ENCODE measurements at regions not wholly inside any gene's neighbourhood (a gene's known extent, or its start where the extent isn't known, plus 50 kb on each side); places are given as distances from the start of the nearest gene placed in this dataset.

- H3K36me3 Mint-ChIP-seq (ENCODE audit: low read depth, unreplicated experiment): no peaks in the 10 kb centered on the region
- H3K4me1 ChIP-seq (ENCODE audit: insufficient read depth, low read length): peaks cover 17% of the 10 kb centered on the region
- peak overlapping the region; percentile 64 for H3K27ac Mint-ChIP-seq (ENCODE audit: unreplicated experiment)
- H3K9me3 ChIP-seq (ENCODE audit: insufficient read depth, low read depth, low read length): no peaks in the 10 kb centered on the region
- H3K27me3 ChIP-seq (ENCODE audit: insufficient read depth, low read length): no peaks in the 10 kb centered on the region
- H3K36me3 ChIP-seq (ENCODE audit: insufficient read depth, low read length): no peaks in the 10 kb centered on the region
- peaks cover 11% of the 10 kb centered on the region for H3K4me1 Mint-ChIP-seq (ENCODE audit: low read depth, unreplicated experiment)
- H3K4me3 ChIP-seq (ENCODE audit: insufficient read depth, low read depth, low read length): no peak overlapping the region
- no peak overlapping the region for H3K4me3 Mint-ChIP-seq (ENCODE audit: unreplicated experiment)
- peaks cover 3% of the 10 kb centered on the region for H3K9me3 Mint-ChIP-seq (ENCODE audit: unreplicated experiment)
- H3K4me2 ChIP-seq (ENCODE audit: low read length): peak overlapping the region; percentile 53
- no peaks in the 10 kb centered on the region for H4K20me1 ChIP-seq (ENCODE audit: insufficient read depth, low read length)
- TF ChIP-seq CTCF (IDR thresholded peaks at IDR 0.05; ENCODE audit: insufficient read depth, low read depth, low read length): no peak
- no peak for TF ChIP-seq EZH2 (IDR thresholded peaks at IDR 0.05; ENCODE audit: insufficient read depth, low read length)
- peak; percentile 55 for FAIRE-seq
- peak overlapping the region; percentile 18 for H3K9ac ChIP-seq (ENCODE audit: low read length)
- no peaks in the 10 kb centered on the region for H3K27me3 Mint-ChIP-seq (ENCODE audit: low read depth, unreplicated experiment)
- peak overlapping the region; percentile 45 for H3K27ac ChIP-seq (ENCODE audit: low read depth, low read length)
- no peak overlapping the region for H2AFZ ChIP-seq (ENCODE audit: low read depth, low read length)
- H3K79me2 ChIP-seq (ENCODE audit: insufficient read depth, low read length): no peaks in the 10 kb centered on the region
- DNase-seq (ENCODE audit: low read depth): peak; percentile 96
Observed at GRCh38 chr7:46930366-46930765, 651.5 kb downstream of the TNS3 start.

GRCh38 chr7:46929359-46929758 lies 652.6 kb downstream of the TNS3 start:
- H3K4me1 Mint-ChIP-seq (ENCODE audit: low read depth, unreplicated experiment): peaks cover 11% of the 10 kb centered on the region
- H3K4me3 Mint-ChIP-seq (ENCODE audit: unreplicated experiment): no peak overlapping the region
- no peaks in the 10 kb centered on the region for H3K27me3 Mint-ChIP-seq (ENCODE audit: low read depth, unreplicated experiment)
- Histone ChIP-seq H3K27me3 (ENCODE audit: insufficient read depth, low read length) (no peaks in the 10 kb centered on the region), H3K27ac (ENCODE audit: low read depth, low read length) (no peak overlapping the region), H4K20me1 (ENCODE audit: insufficient read depth, low read length) (no peaks in the 10 kb centered on the region), H3K9me3 (ENCODE audit: insufficient read depth, low read depth, low read length) (no peaks in the 10 kb centered on the region), H2AFZ (ENCODE audit: low read depth, low read length) (no peak overlapping the region), H3K9ac (ENCODE audit: low read length) (no peak overlapping the region), H3K4me2 (ENCODE audit: low read length) (no peak overlapping the region), H3K36me3 (ENCODE audit: insufficient read depth, low read length) (no peaks in the 10 kb centered on the region), H3K4me3 (ENCODE audit: insufficient read depth, low read depth, low read length) (no peak overlapping the region), H3K79me2 (ENCODE audit: insufficient read depth, low read length) (no peaks in the 10 kb centered on the region), H3K4me1 (ENCODE audit: insufficient read depth, low read length) (peaks cover 17% of the 10 kb centered on the region)
- FAIRE-seq (no peak), DNase-seq (ENCODE audit: low read depth) (no peak)
- H3K36me3 Mint-ChIP-seq (ENCODE audit: low read depth, unreplicated experiment): no peaks in the 10 kb centered on the region
- no peak overlapping the region for H3K27ac Mint-ChIP-seq (ENCODE audit: unreplicated experiment)
- TF ChIP-seq EZH2 (IDR thresholded peaks at IDR 0.05; ENCODE audit: insufficient read depth, low read length) (no peak), CTCF (IDR thresholded peaks at IDR 0.05; ENCODE audit: insufficient read depth, low read depth, low read length) (no peak)
- H3K9me3 Mint-ChIP-seq (ENCODE audit: unreplicated experiment): peaks cover 8% of the 10 kb centered on the region

- no peak for FAIRE-seq
- no peaks in the 10 kb centered on the region for H3K27me3 ChIP-seq (ENCODE audit: insufficient read depth, low read length)
Observed at GRCh38 chr7:46928719-46929118, 653.2 kb downstream of the TNS3 start.

More at GRCh38 chr7:46928719-46929118, 653.2 kb downstream of the TNS3 start:
- TF ChIP-seq CTCF (IDR thresholded peaks at IDR 0.05; ENCODE audit: insufficient read depth, low read depth, low read length): no peak
- TF ChIP-seq EZH2 (IDR thresholded peaks at IDR 0.05; ENCODE audit: insufficient read depth, low read length): no peak
- Mint-ChIP-seq H3K9me3 (ENCODE audit: unreplicated experiment) (peaks cover 8% of the 10 kb centered on the region), H3K27ac (ENCODE audit: unreplicated experiment) (no peak overlapping the region), H3K36me3 (ENCODE audit: low read depth, unreplicated experiment) (no peaks in the 10 kb centered on the region), H3K27me3 (ENCODE audit: low read depth, unreplicated experiment) (no peaks in the 10 kb centered on the region), H3K4me3 (ENCODE audit: unreplicated experiment) (no peak overlapping the region), H3K4me1 (ENCODE audit: low read depth, unreplicated experiment) (peaks cover 11% of the 10 kb centered on the region)
- H3K4me3 ChIP-seq (ENCODE audit: insufficient read depth, low read depth, low read length): no peak overlapping the region
- H4K20me1 ChIP-seq (ENCODE audit: insufficient read depth, low read length): no peaks in the 10 kb centered on the region
- no peak for DNase-seq (ENCODE audit: low read depth)
- H3K9ac ChIP-seq (ENCODE audit: low read length): no peak overlapping the region
- H3K27ac ChIP-seq (ENCODE audit: low read depth, low read length): no peak overlapping the region
- no peak overlapping the region for H3K4me2 ChIP-seq (ENCODE audit: low read length)
- no peaks in the 10 kb centered on the region for H3K79me2 ChIP-seq (ENCODE audit: insufficient read depth, low read length)
- no peaks in the 10 kb centered on the region for H3K9me3 ChIP-seq (ENCODE audit: insufficient read depth, low read depth, low read length)
- H3K4me1 ChIP-seq (ENCODE audit: insufficient read depth, low read length): peaks cover 17% of the 10 kb centered on the region
- no peaks in the 10 kb centered on the region for H3K36me3 ChIP-seq (ENCODE audit: insufficient read depth, low read length)
- H2AFZ ChIP-seq (ENCODE audit: low read depth, low read length): no peak overlapping the region
